ENCODE measurements at regions not wholly inside any gene's neighbourhood (a gene's known extent, or its start where the extent isn't known, plus 50 kb on each side); places are given as distances from the start of the nearest gene placed in this dataset.

DNA sequence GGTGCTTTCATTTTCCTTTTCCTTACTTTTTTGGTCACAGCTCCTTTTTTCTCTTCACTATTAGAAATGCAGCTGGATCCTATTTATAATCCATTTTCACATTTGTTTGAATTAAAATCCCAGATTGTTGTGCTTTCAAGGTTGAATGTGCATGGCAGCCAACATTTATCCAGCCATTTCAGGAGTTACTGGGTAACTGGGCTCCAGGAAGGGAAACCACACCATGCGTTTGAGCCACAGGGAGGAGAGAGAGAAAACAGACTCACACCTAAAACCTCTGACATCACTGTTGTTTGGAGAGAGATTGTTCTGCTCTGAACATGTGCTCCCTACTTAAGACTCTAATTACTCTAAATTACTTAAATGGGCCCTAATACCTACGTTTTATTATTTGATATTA lies 173.4 kb downstream of the BMP2 start:
- Histone ChIP-seq H3K27ac (ENCODE audit: low read length, poor library complexity, severe bottlenecking) (no peak overlapping the region), H3K4me2 (ENCODE audit: low read length, poor library complexity, severe bottlenecking) (no peak overlapping the region), H3K23ac (ENCODE audit: low read length in 2 of 2) (no peak overlapping the region), H3K14ac (ENCODE audit: low read length in 2 of 2) (no peak overlapping the region), H3K18ac (ENCODE audit: low read depth in 1 of 2, low read length in 2 of 2) (no peak overlapping the region), H3K4ac (ENCODE audit: low read depth in 1 of 2, low read length in 2 of 2) (no peak overlapping the region), H2BK5ac (ENCODE audit: low read depth, low read length, poor library complexity, severe bottlenecking) (no peak overlapping the region), H2BK15ac (ENCODE audit: low read depth, poor library complexity, severe bottlenecking) (no peak overlapping the region), H3K9me3 (ENCODE audit: control insufficient read depth, low read length) (peaks cover 3% of the 10 kb centered on the region), H3K79me1 (replicated peaks; ENCODE audit: low read length, poor library complexity, severe bottlenecking) (no peaks in the 10 kb centered on the region), H3K4me3 (ENCODE audit: insufficient read depth in 1 of 2, low read depth in 1 of 2, low read length in 2 of 2) (no peak overlapping the region), H2BK12ac (ENCODE audit: low read length in 2 of 2) (no peak overlapping the region), H4K8ac (ENCODE audit: low read length) (no peak overlapping the region), H3K27me3 (ENCODE audit: control insufficient read depth in 1 of 2, insufficient read depth in 1 of 2, low read length in 2 of 2) (no peaks in the 10 kb centered on the region), H3K9ac (ENCODE audit: low read length) (no peak overlapping the region), H2AFZ (ENCODE audit: low read depth, low read length) (no peak overlapping the region), H3K4me1 (ENCODE audit: control insufficient read depth, insufficient read depth, low read depth, low read length) (no peaks in the 10 kb centered on the region), H2AK5ac (ENCODE audit: low read length, severe bottlenecking) (no peak overlapping the region), H4K91ac (ENCODE audit: low read length) (no peak overlapping the region), H2BK120ac (ENCODE audit: low read depth, low read length) (no peak overlapping the region), H3K36me3 (ENCODE audit: control insufficient read depth in 1 of 2, insufficient read depth in 2 of 2, low read depth in 1 of 2, low read length in 2 of 2) (no peaks in the 10 kb centered on the region)
- 0% methylated on average over 1 of the region's 2 CpGs for WGBS
- DNase-seq = no peak

DNA sequence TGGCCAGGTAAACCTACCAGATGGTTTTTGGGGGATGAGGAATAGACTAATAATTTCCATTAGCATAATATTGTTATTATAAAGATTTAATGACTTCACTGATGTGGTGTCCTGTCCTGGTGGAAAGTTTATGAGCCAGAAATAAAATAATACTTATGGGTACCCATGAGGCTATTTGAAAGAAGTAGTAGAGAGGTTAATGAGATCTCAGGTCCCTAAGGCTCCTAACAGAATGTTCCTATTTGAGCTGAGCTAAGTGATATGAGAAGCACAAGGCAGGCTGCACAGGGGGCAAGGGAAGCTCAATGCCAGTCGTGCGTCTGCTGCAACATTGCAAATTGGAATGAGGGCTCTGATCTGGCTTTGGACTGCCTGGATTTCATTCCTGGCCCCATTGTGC lies 174.1 kb downstream of the BMP2 start:
- Histone ChIP-seq H4K8ac (ENCODE audit: low read length) (no peak overlapping the region), H2AFZ (ENCODE audit: low read depth, low read length) (no peak overlapping the region), H3K4me1 (ENCODE audit: control insufficient read depth, insufficient read depth, low read depth, low read length) (no peaks in the 10 kb centered on the region), H3K79me1 (replicated peaks; ENCODE audit: low read length, poor library complexity, severe bottlenecking) (no peaks in the 10 kb centered on the region), H3K27me3 (ENCODE audit: control insufficient read depth in 1 of 2, insufficient read depth in 1 of 2, low read length in 2 of 2) (no peaks in the 10 kb centered on the region), H3K36me3 (ENCODE audit: control insufficient read depth in 1 of 2, insufficient read depth in 2 of 2, low read depth in 1 of 2, low read length in 2 of 2) (no peaks in the 10 kb centered on the region), H2BK120ac (ENCODE audit: low read depth, low read length) (no peak overlapping the region), H3K9ac (ENCODE audit: low read length) (no peak overlapping the region), H3K9me3 (ENCODE audit: control insufficient read depth, low read length) (peaks cover 6% of the 10 kb centered on the region), H2AK5ac (ENCODE audit: low read length, severe bottlenecking) (no peak overlapping the region), H3K4me2 (ENCODE audit: low read length, poor library complexity, severe bottlenecking) (no peak overlapping the region), H3K18ac (ENCODE audit: low read depth in 1 of 2, low read length in 2 of 2) (no peak overlapping the region), H2BK12ac (ENCODE audit: low read length in 2 of 2) (no peak overlapping the region), H3K4ac (ENCODE audit: low read depth in 1 of 2, low read length in 2 of 2) (no peak overlapping the region), H2BK15ac (ENCODE audit: low read depth, poor library complexity, severe bottlenecking) (no peak overlapping the region), H3K27ac (ENCODE audit: low read length, poor library complexity, severe bottlenecking) (no peak overlapping the region), H3K14ac (ENCODE audit: low read length in 2 of 2) (no peak overlapping the region), H3K4me3 (ENCODE audit: insufficient read depth in 1 of 2, low read depth in 1 of 2, low read length in 2 of 2) (no peak overlapping the region), H3K23ac (ENCODE audit: low read length in 2 of 2) (no peak overlapping the region), H4K91ac (ENCODE audit: low read length) (no peak overlapping the region), H2BK5ac (ENCODE audit: low read depth, low read length, poor library complexity, severe bottlenecking) (no peak overlapping the region)
- no peak for DNase-seq
- WGBS = 88% methylated on average over 2 of the region's 2 CpGs

DNA sequence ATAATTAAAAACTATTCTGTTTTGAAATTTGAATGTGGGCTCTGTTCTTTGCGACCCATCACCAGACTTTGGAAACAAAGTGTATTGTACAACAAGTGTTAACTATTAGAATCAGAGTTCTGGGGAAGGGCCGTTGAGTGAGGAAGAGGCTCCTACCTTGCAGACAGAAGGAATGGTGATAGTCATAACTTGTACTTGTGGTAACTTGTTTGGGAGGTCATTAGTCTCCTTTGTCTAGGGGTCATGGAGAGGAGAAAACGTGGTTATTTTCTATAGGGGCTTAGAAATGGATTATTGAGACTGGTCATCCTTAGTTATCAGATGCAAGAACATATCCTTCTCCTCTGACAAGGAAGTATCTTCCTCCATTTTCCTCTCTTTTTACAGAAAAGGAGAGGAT lies 174.8 kb downstream of the BMP2 start:
- Histone ChIP-seq H2BK120ac (ENCODE audit: low read depth, low read length) (no peak overlapping the region), H2AK5ac (ENCODE audit: low read length, severe bottlenecking) (no peak overlapping the region), H2AFZ (ENCODE audit: low read depth, low read length) (no peak overlapping the region), H3K4me1 (ENCODE audit: control insufficient read depth, insufficient read depth, low read depth, low read length) (no peaks in the 10 kb centered on the region), H4K8ac (ENCODE audit: low read length) (no peak overlapping the region), H3K27me3 (ENCODE audit: control insufficient read depth in 1 of 2, insufficient read depth in 1 of 2, low read length in 2 of 2) (no peaks in the 10 kb centered on the region), H3K9ac (ENCODE audit: low read length) (no peak overlapping the region), H3K4me2 (ENCODE audit: low read length, poor library complexity, severe bottlenecking) (no peak overlapping the region), H3K4ac (ENCODE audit: low read depth in 1 of 2, low read length in 2 of 2) (no peak overlapping the region), H3K36me3 (ENCODE audit: control insufficient read depth in 1 of 2, insufficient read depth in 2 of 2, low read depth in 1 of 2, low read length in 2 of 2) (no peaks in the 10 kb centered on the region), H3K9me3 (ENCODE audit: control insufficient read depth, low read length) (peaks cover 6% of the 10 kb centered on the region), H3K4me3 (ENCODE audit: insufficient read depth in 1 of 2, low read depth in 1 of 2, low read length in 2 of 2) (no peak overlapping the region), H2BK5ac (ENCODE audit: low read depth, low read length, poor library complexity, severe bottlenecking) (no peak overlapping the region), H3K79me1 (replicated peaks; ENCODE audit: low read length, poor library complexity, severe bottlenecking) (no peaks in the 10 kb centered on the region), H3K23ac (ENCODE audit: low read length in 2 of 2) (no peak overlapping the region), H2BK15ac (ENCODE audit: low read depth, poor library complexity, severe bottlenecking) (no peak overlapping the region), H2BK12ac (ENCODE audit: low read length in 2 of 2) (no peak overlapping the region), H4K91ac (ENCODE audit: low read length) (no peak overlapping the region), H3K18ac (ENCODE audit: low read depth in 1 of 2, low read length in 2 of 2) (no peak overlapping the region), H3K27ac (ENCODE audit: low read length, poor library complexity, severe bottlenecking) (no peak overlapping the region), H3K14ac (ENCODE audit: low read length in 2 of 2) (no peak overlapping the region)
- DNase-seq = no peak
- 84% methylated on average over 2 of the region's 3 CpGs for WGBS

DNA sequence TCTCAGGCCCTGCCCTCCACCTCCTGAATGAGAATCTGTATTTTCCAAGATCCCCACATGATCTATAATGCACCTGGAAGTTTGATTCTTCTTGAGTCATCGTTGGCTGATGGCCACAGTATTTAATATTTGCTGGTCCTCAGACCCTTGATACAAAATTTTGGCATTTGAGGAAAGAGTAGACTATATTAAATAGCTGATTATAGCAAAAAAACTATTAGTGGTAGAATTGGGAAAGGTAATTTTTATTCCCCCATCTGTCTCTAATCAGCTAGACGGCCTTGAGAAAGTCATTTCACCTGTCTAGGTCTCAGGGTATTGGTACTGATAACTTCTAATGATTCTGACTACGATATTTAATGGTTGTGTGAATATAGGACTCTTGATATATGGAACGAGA lies 176.8 kb downstream of the BMP2 start:
- Histone ChIP-seq H3K4me1 (ENCODE audit: control insufficient read depth, insufficient read depth, low read depth, low read length) (no peaks in the 10 kb centered on the region), H4K8ac (ENCODE audit: low read length) (no peak overlapping the region)

More for the DNA sequence above, 176.8 kb downstream of the BMP2 start:
- no peak overlapping the region for H3K4me2 ChIP-seq (ENCODE audit: low read length, poor library complexity, severe bottlenecking)
- H2AK5ac ChIP-seq (ENCODE audit: low read length, severe bottlenecking) = no peak overlapping the region
- no peak overlapping the region for H2BK15ac ChIP-seq (ENCODE audit: low read depth, poor library complexity, severe bottlenecking)
- H3K9ac ChIP-seq (ENCODE audit: low read length) = no peak overlapping the region
- H3K4ac ChIP-seq (ENCODE audit: low read depth in 1 of 2, low read length in 2 of 2) = no peak overlapping the region
- H3K4me3 ChIP-seq (ENCODE audit: insufficient read depth in 1 of 2, low read depth in 1 of 2, low read length in 2 of 2) = no peak overlapping the region
- WGBS = 67% methylated on average over 2 of the region's 4 CpGs
- no peak overlapping the region for H3K18ac ChIP-seq (ENCODE audit: low read depth in 1 of 2, low read length in 2 of 2)
- no peak overlapping the region for H4K91ac ChIP-seq (ENCODE audit: low read length)
- H3K9me3 ChIP-seq (ENCODE audit: control insufficient read depth, low read length) = peaks cover 6% of the 10 kb centered on the region
- no peak overlapping the region for H2AFZ ChIP-seq (ENCODE audit: low read depth, low read length)
- H2BK5ac ChIP-seq (ENCODE audit: low read depth, low read length, poor library complexity, severe bottlenecking) = no peak overlapping the region
- no peaks in the 10 kb centered on the region for H3K36me3 ChIP-seq (ENCODE audit: control insufficient read depth in 1 of 2, insufficient read depth in 2 of 2, low read depth in 1 of 2, low read length in 2 of 2)
- no peak overlapping the region for H3K23ac ChIP-seq (ENCODE audit: low read length in 2 of 2)
- DNase-seq = no peak
- H3K14ac ChIP-seq (ENCODE audit: low read length in 2 of 2) = no peak overlapping the region
- H2BK120ac ChIP-seq (ENCODE audit: low read depth, low read length) = no peak overlapping the region
- H3K27ac ChIP-seq (ENCODE audit: low read length, poor library complexity, severe bottlenecking) = no peak overlapping the region
- H3K27me3 ChIP-seq (ENCODE audit: control insufficient read depth in 1 of 2, insufficient read depth in 1 of 2, low read length in 2 of 2) = no peaks in the 10 kb centered on the region
- no peak overlapping the region for H2BK12ac ChIP-seq (ENCODE audit: low read length in 2 of 2)
- no peaks in the 10 kb centered on the region for H3K79me1 ChIP-seq (replicated peaks; ENCODE audit: low read length, poor library complexity, severe bottlenecking)
